Neutrophil (primary cell): ENCODE measurements at regions not wholly inside any gene's neighbourhood (a gene's known extent, or its start where the extent isn't known, plus 50 kb on each side); places are given as distances from the start of the nearest gene placed in this dataset.

ENCODE experiments used
- H3K27ac ChIP-seq: fragments of 200-600 bp; sonication (generic); 2 replicates; pipeline ENCODE4 v1.5.1; 2016; ENCODE audit warnings: mild to moderate bottlenecking, moderate library complexity
- H3K27me3 ChIP-seq: fragments of 200-600 bp; sonication (generic); 2 replicates; pipeline ENCODE4 v1.6.0; 2016; ENCODE audit warnings: mild to moderate bottlenecking
- H3K36me3 ChIP-seq: fragments of 200-600 bp; sonication (generic); 2 replicates; pipeline ENCODE4 v1.5.1; 2017
- H3K4me1 ChIP-seq, 2 experiments: fragments of 200-600 bp in 1 of 2; sonication (generic) in 1 of 2; 1 replicate in 1 of 2; 2 replicates in 1 of 2; pipeline versions ENCODE4 v1.5.1 to v1.6.1; 2013 to 2016; ENCODE audit warnings: low read depth in 1 of 2, low read length in 1 of 2, mild to moderate bottlenecking in 1 of 2, moderate library complexity in 1 of 2; ENCODE audit not compliant: control insufficient read depth in 1 of 2, insufficient read depth in 1 of 2
- H3K4me3 ChIP-seq, 2 experiments: fragments of 200-600 bp in 1 of 2; sonication (generic) in 1 of 2; 1 replicate in 1 of 2; 2 replicates in 1 of 2; pipeline ENCODE4 v1.5.1; 2013 to 2016; ENCODE audit warnings: low read depth in 1 of 2, low read length in 1 of 2, mild to moderate bottlenecking in 1 of 2, moderate library complexity in 1 of 2
- H3K9me3 ChIP-seq: fragments of 200-600 bp; sonication (generic); 2 replicates; pipeline ENCODE4 v1.5.1; 2016
- CTCF ChIP-seq: fragments of 200-600 bp; sonication (generic); IDR thresholded peaks from 2 replicates; pipeline ENCODE4 v1.5.1; 2016; ENCODE audit warnings: antibody characterized with exemption

GRCh38 chr12:92229381-92229780 lies 83.7 kb upstream of the BTG1 start:
- Histone ChIP-seq H3K27ac (no peak overlapping the region), H3K4me3 (no peak overlapping the region), H3K9me3 (no peaks in the 10 kb centered on the region), H3K27me3 (peaks cover 20% of the 10 kb centered on the region), H3K36me3 (no peaks in the 10 kb centered on the region), H3K4me1 (peaks cover 31% of the 10 kb centered on the region in 2 experiments)
- no peak for TF ChIP-seq CTCF

GRCh38 chr12:92226961-92227360 lies 81.3 kb upstream of the BTG1 start:
- Histone ChIP-seq H3K27ac (no peak overlapping the region), H3K27me3 (peaks cover 20% of the 10 kb centered on the region), H3K4me3 (no peak overlapping the region), H3K36me3 (no peaks in the 10 kb centered on the region), H3K9me3 (no peaks in the 10 kb centered on the region), H3K4me1 (peaks cover 9 to 10% of the 10 kb centered on the region in 2 experiments)
- no peak for TF ChIP-seq CTCF

- no peaks in the 10 kb centered on the region for H3K9me3 ChIP-seq
- peaks cover 3 to 6% of the 10 kb centered on the region in 2 experiments for H3K4me1 ChIP-seq
- H3K27ac ChIP-seq = no peak overlapping the region
- H3K27me3 ChIP-seq = peaks cover 20% of the 10 kb centered on the region
- TF ChIP-seq CTCF = no peak
- no peak overlapping the region for H3K4me3 ChIP-seq
- no peaks in the 10 kb centered on the region for H3K36me3 ChIP-seq
These were observed 80.5 kb upstream of the BTG1 start for GRCh38 chr12:92226071-92226661.

GRCh38 chr12:92224685-92225331 lies 79.2 kb upstream of the BTG1 start:
- Histone ChIP-seq H3K36me3 (no peaks in the 10 kb centered on the region), H3K27me3 (peaks cover 17% of the 10 kb centered on the region), H3K4me1 (no peaks in the 10 kb centered on the region), H3K9me3 (no peaks in the 10 kb centered on the region), H3K4me3 (no peak overlapping the region), H3K27ac (no peak overlapping the region)
- no peak for TF ChIP-seq CTCF

GRCh38 chr12:92223481-92223880 lies 77.8 kb upstream of the BTG1 start:
- TF ChIP-seq CTCF = no peak
- Histone ChIP-seq H3K36me3 (no peaks in the 10 kb centered on the region), H3K4me3 (no peak overlapping the region), H3K9me3 (no peaks in the 10 kb centered on the region), H3K27me3 (peaks cover 4% of the 10 kb centered on the region), H3K27ac (no peak overlapping the region), H3K4me1 (peaks cover 0 to 2% of the 10 kb centered on the region in 2 experiments)
